Activated CD4-positive, alpha-beta T cell treated with anti-CD3 and anti-CD28 coated beads, Interleukin-2, amount 50 U/mL, for 24 hours (primary cell): ENCODE measurements at regions not wholly inside any gene's neighbourhood (a gene's known extent, or its start where the extent isn't known, plus 50 kb on each side); places are given as distances from the start of the nearest gene placed in this dataset.
"Not testable (repeated sequence)": the region's sequence is repeated elsewhere in the genome, so short reads cannot be mapped to it uniquely, and the experiment has no call there.

ENCODE experiments used
- DNase-seq, 2 donors: peaks; one replicate each; pipeline ENCODE4 v3.0.0-alpha.2; 2020; ENCODE audit warnings: low read depth in 1 of 2, low spot score in 1 of 2

- no peak for DNase-seq
Measured at GRCh38 chr7:17554341-17555015, 256.0 kb downstream of the AHR start.

- no peak for DNase-seq
Measured at GRCh38 chr7:17556247-17556956, 257.9 kb downstream of the AHR start.

- DNase-seq = no peak
Measured at GRCh38 chr7:17557251-17557671, 258.8 kb downstream of the AHR start.

- no peak for DNase-seq
Measured at GRCh38 chr7:17558135-17558534, 259.7 kb downstream of the AHR start.

GRCh38 chr7:17558558-17559332, 260.3 kb downstream of the AHR start:
- DNase-seq = no peak

DNA sequence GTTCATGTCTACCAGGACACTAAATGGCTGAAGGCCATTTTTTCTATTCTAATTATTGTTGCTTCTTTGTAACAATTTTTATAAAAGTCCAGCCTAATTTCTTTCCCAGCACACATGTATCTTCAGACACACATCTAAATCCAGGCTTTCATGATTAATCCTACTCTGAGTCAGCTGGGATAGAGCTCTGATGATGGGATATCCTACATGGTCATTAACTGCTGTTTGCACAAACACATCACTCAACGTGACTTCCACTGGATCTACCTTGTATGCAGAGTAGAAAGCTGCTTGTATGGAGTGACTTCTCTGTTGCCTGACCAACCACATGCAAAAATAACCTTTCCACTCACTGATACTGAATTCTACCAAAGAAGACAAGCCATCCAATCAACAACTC, 260.9 kb downstream of the AHR start:
- no peak for DNase-seq

DNA sequence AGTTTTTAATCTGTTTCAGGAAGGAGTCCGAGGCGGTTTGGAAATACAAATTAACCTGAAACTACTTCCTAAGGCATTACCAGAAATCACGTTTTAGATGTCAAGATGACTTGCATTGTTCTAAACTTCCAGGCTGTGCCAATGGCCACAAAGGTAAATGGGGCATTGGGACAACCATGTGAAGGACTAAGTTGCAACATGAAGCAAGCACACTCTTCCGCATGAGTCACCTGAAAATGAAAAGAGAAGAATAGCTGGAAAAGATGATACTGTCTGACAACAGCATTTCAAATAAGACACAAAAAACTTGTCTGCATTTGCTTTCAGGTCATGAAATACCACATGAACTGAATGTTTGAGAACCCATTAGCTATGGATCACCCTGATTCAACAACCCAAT, 262.1 kb downstream of the AHR start:
- no peak for DNase-seq

DNA sequence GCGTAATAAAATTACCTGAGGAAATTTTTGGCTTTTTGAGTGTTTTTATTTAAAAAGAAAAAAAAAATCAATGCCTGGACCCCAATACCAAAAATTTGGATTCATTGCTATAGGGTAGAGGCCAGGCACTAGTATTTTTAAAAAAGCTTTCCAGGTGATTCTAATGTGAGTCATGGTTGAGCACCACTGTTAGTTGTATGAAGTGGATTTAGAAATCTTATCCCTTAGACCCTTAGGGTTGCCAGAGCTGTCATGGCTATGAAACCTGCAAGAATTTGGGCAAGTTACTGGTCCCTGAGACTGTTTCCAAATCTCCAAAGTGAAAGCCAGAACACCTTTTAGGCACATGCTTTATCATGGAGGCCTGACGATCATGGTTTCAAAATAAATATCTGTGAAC, 262.5 kb downstream of the AHR start:
- DNase-seq = no peak

GRCh38 chr7:17564678-17565212, 266.3 kb downstream of the AHR start:
- DNase-seq = no peak

DNA sequence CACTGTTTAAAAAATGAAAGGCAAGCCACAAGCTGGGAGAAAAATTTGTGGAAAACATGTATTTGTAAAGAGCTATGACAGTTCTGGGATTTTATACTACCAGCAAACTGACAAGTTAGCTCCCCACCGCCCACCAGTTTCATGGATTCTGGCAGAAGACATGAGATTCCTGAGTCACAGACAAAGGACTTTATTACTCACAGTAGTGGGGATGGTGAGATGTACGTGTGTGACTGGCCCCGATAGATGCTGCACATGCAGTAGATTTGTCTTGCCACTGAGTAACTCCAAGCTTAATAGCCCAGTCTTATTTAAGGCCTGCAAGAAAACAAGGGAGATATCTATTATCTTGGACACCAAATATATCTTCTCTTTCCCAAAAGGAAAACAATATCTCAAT, 281.7 kb downstream of the AHR start:
- no peak for DNase-seq

GRCh38 chr7:17580856-17581255, 282.4 kb downstream of the AHR start:
- DNase-seq = no peak

GRCh38 chr7:17581301-17581700, 282.8 kb downstream of the AHR start:
- no peak for DNase-seq

- not testable (repeated sequence) for DNase-seq
Measured at GRCh38 chr7:17582696-17583095, 284.2 kb downstream of the AHR start.

GRCh38 chr7:17583786-17584185, 285.3 kb downstream of the AHR start:
- no peak for DNase-seq

- DNase-seq = no peak
Measured at GRCh38 chr7:17584822-17585221, 286.4 kb downstream of the AHR start.

DNA sequence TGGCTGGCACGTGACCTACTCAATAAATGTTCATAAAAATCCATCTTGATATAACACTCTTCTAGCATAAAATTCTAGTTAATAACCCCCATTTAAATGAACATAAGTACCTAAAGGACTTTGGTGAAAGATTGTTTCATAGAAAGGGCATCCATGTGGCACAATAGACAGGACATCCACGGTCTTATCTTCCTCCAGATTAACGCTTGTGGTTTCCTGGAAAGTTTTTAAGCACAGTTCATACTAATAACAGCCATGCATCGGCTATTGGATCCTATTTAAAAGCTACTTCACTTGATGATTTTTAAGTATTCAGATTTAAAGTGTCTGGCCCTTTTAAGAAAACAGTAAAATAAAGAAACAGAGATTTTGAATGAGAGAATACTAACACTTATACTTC, 288.3 kb downstream of the AHR start:
- no peak for DNase-seq

GRCh38 chr7:17588730-17589129, 290.3 kb downstream of the AHR start:
- no peak for DNase-seq

DNA sequence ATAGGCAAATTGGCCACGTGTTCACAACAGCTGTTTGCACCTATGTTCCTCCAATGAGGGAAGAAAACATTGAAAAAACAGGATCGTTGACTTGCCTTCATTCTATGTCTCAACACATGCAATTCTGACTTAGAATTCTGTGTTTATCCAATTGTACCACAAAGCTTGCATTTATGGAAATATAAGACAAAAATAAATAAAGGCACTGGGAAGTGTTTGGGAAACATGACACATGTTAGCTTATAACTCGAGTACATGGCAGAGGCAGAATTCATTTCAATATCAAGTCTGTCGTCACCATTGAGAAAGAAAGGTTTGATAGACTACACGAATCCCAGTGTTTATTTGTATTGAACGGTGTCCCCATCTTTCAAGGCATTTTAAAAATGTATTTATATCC, 291.2 kb downstream of the AHR start:
- DNase-seq = no peak

- DNase-seq = no peak
Measured at GRCh38 chr7:17590221-17590620, 291.8 kb downstream of the AHR start.

- no peak for DNase-seq
Measured at GRCh38 chr7:17593819-17594419, 295.5 kb downstream of the AHR start.

GRCh38 chr7:17595546-17595945, 297.1 kb downstream of the AHR start:
- no peak for DNase-seq

DNA sequence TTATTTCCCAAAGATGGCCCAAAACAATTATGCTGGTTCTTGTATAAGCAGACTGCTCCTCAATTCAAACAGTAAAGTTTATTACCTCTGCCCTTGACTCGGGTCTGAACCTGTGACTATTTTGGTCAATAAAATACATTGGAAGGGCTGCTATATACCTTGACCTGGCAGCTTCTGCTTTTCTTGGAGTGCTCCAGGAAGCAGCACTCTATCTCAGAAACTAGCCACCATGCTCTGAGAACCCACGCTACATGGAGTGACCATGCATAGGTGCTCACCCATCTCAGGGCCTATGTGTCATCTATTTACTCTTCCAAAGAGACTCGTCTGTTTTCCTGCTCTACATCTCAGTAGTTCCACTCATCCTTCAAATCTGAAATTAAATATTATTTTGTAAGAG, 299.9 kb downstream of the AHR start:
- DNase-seq = no peak
